Calu3 (cell line): ENCODE measurements at regions not wholly inside any gene's neighbourhood (a gene's known extent, or its start where the extent isn't known, plus 50 kb on each side); places are given as distances from the start of the nearest gene placed in this dataset.

ENCODE experiments used
- BruUV-seq: library from RNA; stranded (reverse); fragments of 400-500 nt; replicated peaks from 2 replicates; lab custom pipeline; 2021; lab: Mats Ljungman, UMichigan
- CTCF ChIA-PET: fragments of 300-600 bp; sonication (Branson Sonifier 250); formaldehyde crosslinking; loops from one replicate; lab custom pipeline; 2022; ENCODE audit warnings: antibody characterized with exemption; lab: Charles Lee
- DNase-seq: peaks from one replicate; pipeline ENCODE4 v3.0.0; 2022
- H3K27ac Mint-ChIP-seq: one replicate; pipeline ENCODE4 v1.8.0; 2022; ENCODE audit warnings: mixed read lengths; ENCODE audit not compliant: unreplicated experiment
- H3K27me3 Mint-ChIP-seq: one replicate; pipeline ENCODE4 v1.8.0; 2022; ENCODE audit warnings: mixed read lengths; ENCODE audit not compliant: unreplicated experiment
- H3K36me3 Mint-ChIP-seq: one replicate; pipeline ENCODE4 v1.8.0; 2022; ENCODE audit warnings: mild to moderate bottlenecking, moderate library complexity, mixed read lengths; ENCODE audit not compliant: insufficient read depth, unreplicated experiment
- H3K4me1 Mint-ChIP-seq: one replicate; pipeline ENCODE4 v1.8.0; 2022; ENCODE audit warnings: mild to moderate bottlenecking, low read depth, mixed read lengths; ENCODE audit not compliant: unreplicated experiment
- H3K4me3 Mint-ChIP-seq: one replicate; pipeline ENCODE4 v1.8.0; 2022; ENCODE audit warnings: mild to moderate bottlenecking, low read depth, moderate library complexity, mixed read lengths; ENCODE audit not compliant: unreplicated experiment
- H3K9me3 Mint-ChIP-seq: one replicate; pipeline ENCODE4 v1.8.0; 2022; ENCODE audit warnings: low read depth, mixed read lengths; ENCODE audit not compliant: unreplicated experiment
- intact Hi-C: fragments of 100-400 bp; cut with micrococcal nuclease; formaldehyde crosslinking; loops from one replicate; pipeline ENCODE4 v1.10.0; 2022; ENCODE audit not compliant: unreplicated experiment
- TF ChIP-seq, protein P1 (sequence below): fragments of 200-600 bp; IDR thresholded peaks from one replicate; pipeline ENCODE4 v1.8.0; 2022; ENCODE audit warnings: antibody characterized with exemption; ENCODE audit not compliant: unreplicated experiment

DNA sequence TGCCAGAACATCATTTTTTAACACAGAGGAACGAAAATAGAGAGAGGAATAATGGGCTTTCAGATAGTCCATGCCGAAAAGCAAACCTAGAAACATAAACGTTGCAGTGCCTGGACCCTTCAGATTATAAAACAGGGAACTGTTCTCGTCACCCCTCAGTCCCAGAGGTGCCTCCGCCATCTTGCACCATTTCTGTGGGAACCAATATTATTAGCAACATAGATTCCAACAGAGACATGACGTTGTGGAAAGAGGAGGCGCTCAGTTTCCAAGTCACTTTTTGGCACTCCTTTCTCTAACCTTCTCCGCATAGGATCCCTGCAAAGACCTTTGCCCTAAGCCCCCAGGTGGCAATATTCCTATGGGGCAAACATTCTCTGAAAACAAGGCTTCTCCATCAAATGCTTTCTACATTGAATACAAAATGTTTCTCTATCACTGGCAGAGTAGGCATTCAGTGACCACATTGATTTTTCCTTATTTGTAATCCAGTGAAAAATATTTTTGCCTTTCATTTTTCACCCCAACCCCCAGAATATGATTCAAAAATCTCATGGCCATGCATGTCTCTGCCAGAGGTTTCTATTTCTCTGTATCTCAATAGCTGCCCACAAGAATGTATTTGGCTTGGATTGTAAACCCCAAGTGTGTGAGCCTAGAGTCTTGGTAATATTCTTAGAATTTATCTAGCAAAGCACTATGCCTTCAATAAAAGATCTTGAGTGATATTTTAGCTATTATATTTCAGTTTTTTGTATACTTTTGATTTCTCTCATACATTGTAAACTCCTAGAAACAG, 500.8 kb upstream of the WWC1 start:
- Mint-ChIP-seq H3K36me3 (no peaks in the 10 kb centered on the region), H3K9me3 (no peaks in the 10 kb centered on the region), H3K27ac (no peak overlapping the region), H3K4me1 (no peaks in the 10 kb centered on the region), H3K27me3 (peaks cover 20% of the 10 kb centered on the region), H3K4me3 (no peak overlapping the region)
- DNase-seq, result no peak
- intact Hi-C loops, result no loop called here
- TF ChIP-seq, protein P1, sequence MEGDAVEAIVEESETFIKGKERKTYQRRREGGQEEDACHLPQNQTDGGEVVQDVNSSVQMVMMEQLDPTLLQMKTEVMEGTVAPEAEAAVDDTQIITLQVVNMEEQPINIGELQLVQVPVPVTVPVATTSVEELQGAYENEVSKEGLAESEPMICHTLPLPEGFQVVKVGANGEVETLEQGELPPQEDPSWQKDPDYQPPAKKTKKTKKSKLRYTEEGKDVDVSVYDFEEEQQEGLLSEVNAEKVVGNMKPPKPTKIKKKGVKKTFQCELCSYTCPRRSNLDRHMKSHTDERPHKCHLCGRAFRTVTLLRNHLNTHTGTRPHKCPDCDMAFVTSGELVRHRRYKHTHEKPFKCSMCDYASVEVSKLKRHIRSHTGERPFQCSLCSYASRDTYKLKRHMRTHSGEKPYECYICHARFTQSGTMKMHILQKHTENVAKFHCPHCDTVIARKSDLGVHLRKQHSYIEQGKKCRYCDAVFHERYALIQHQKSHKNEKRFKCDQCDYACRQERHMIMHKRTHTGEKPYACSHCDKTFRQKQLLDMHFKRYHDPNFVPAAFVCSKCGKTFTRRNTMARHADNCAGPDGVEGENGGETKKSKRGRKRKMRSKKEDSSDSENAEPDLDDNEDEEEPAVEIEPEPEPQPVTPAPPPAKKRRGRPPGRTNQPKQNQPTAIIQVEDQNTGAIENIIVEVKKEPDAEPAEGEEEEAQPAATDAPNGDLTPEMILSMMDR, result no peak
- CTCF ChIA-PET, result no interaction called here
- BruUV-seq, result no TSS peak

DNA sequence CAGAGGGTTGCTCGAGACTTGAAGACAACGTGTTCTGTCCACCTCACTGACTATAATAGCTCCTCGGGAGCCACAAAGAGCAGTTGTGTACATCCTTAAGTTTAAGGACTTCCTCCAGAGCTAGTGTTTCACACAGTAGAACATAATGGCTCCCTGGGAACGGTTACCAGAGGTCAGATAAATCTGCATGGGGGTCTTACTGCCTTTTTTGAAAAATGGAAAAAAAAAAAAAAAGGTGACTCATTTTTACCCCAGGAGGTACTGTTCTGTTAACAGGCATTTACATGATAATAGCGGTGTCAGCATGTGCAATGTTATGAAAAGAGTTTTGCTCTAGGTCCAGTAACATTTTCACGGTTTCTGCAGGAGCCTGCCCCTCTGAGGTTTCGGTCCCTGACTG, 498.9 kb upstream of the WWC1 start:
- Mint-ChIP-seq H3K36me3 (no peaks in the 10 kb centered on the region), H3K4me1 (no peaks in the 10 kb centered on the region), H3K27me3 (peaks cover 1% of the 10 kb centered on the region), H3K9me3 (no peaks in the 10 kb centered on the region), H3K4me3 (no peak overlapping the region), H3K27ac (no peak overlapping the region)
- DNase-seq, result no peak
- intact Hi-C loops, result no loop called here
- BruUV-seq, result no TSS peak
- CTCF ChIA-PET, result interaction anchor here (1.9 kb wide), 1 partner anchor 10 kb away, joined by 5 read pairs; no protein-coding TSS in a partner anchor
- TF ChIP-seq, protein P1, result no peak

DNA sequence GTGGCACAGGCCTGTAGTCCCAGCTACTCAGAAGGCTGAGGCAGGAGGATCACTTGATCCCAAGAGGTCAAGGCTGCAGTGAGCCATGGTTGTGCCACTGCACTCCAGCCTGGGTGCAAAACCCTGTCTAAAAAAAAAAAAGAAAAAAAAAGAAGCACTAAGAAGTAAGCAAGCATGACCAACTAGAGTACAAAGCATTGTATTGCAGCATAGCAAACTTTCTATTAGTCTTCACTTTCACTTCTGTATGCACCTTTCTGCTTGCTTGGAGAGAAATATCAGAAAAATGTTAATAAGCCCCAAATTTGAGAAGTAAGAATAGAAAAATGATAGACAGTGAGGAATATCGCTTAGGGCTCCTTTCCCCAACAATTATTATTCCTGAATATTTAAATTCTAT, 497.7 kb upstream of the WWC1 start:
- BruUV-seq, result no TSS peak
- H3K9me3 Mint-ChIP-seq, result no peaks in the 10 kb centered on the region
- TF ChIP-seq, protein P1, result no peak
- no peaks in the 10 kb centered on the region for H3K4me1 Mint-ChIP-seq
- H3K4me3 Mint-ChIP-seq, result no peak overlapping the region
- no peak overlapping the region for H3K27ac Mint-ChIP-seq
- H3K27me3 Mint-ChIP-seq, result no peaks in the 10 kb centered on the region
- no peaks in the 10 kb centered on the region for H3K36me3 Mint-ChIP-seq
- no peak for DNase-seq
- intact Hi-C loops, result no loop called here
- CTCF ChIA-PET, result no interaction called here

DNA sequence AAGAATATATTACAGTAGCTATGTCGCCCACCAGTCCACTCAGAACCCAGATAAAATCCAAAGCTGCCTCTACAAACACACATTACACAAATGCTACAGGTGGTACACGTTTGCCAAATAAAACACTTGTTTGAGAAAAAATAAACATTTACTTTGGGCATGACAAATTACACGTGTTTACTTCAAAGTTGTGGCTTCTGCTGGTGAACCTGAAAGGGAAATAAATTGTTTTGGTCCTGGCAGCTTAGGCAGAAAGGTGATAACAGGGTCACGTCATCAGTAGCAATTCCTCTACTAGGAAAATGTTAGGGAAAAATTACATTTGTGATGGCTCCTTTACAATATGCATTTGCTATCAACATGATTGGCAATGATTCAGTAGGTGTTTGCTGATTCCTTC, 497.3 kb upstream of the WWC1 start:
- CTCF ChIA-PET, result no interaction called here
- DNase-seq, result no peak
- no peaks in the 10 kb centered on the region for H3K36me3 Mint-ChIP-seq
- H3K4me3 Mint-ChIP-seq, result no peak overlapping the region
- no peaks in the 10 kb centered on the region for H3K27me3 Mint-ChIP-seq
- no peak overlapping the region for H3K27ac Mint-ChIP-seq
- TF ChIP-seq, protein P1, result no peak
- H3K9me3 Mint-ChIP-seq, result no peaks in the 10 kb centered on the region
- BruUV-seq, result no TSS peak
- intact Hi-C loops, result no loop called here
- H3K4me1 Mint-ChIP-seq, result no peaks in the 10 kb centered on the region
